Hippocampal formation (tissue), 2 donors: ENCODE measurements at regions not wholly inside any gene's neighbourhood (a gene's known extent, or its start where the extent isn't known, plus 50 kb on each side); places are given as distances from the start of the nearest gene placed in this dataset.

Source experiments
- DNase-seq, 2 donors: peaks; one replicate each; lab custom pipeline; 2025; lab: John Stamatoyannopoulos, UW

- no peak for DNase-seq
Measured at GRCh38 chr15:85976986-85977385, 102.7 kb upstream of the AGBL1 start.

DNA sequence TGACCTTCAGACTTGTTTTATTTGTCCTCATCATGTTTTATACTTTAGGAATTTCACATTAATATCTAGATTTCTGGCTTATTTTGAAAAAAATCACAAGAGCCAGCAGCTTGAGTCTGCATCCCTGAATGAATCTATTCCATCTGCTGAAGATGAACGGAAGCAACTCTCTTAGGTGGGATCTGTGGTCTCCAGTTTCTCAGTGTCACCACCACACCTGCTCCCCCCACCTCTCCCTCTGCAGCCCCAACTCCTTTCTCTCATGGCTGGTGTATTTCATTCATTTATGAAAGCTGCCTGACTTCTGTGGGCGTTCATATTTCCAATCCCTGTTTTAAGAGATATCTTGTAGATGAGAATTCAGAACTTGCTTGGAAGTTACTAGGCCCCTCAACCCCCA lies 102.1 kb upstream of the AGBL1 start:
- DNase-seq, result no peak

GRCh38 chr15:85979929-85980328 lies 99.7 kb upstream of the AGBL1 start:
- DNase-seq, result no peak

DNA sequence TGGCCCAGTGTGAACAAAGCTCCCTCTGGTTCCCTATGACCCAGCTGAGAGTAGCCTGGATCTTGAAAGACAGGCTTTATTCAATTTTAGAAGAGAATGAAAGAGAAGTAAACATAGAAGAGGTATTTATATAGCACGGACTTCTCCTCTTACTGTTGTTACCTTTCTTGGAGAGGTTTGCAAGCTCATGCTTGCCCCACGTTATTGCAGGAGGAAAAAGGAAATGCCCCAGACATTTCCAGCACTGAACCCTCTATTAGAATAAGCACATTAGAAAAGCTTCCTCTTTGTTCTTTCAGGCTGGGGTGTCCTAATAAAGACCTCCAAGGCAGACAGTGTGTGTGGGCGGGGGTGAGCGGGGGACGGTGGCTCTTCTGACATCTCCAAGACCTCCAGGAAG lies 98.7 kb upstream of the AGBL1 start:
- no peak for DNase-seq

- DNase-seq, result no peak
Measured at GRCh38 chr15:85984241-85984640, 95.4 kb upstream of the AGBL1 start.

- no peak for DNase-seq
Measured at GRCh38 chr15:85986116-85986515, 93.6 kb upstream of the AGBL1 start.

DNA sequence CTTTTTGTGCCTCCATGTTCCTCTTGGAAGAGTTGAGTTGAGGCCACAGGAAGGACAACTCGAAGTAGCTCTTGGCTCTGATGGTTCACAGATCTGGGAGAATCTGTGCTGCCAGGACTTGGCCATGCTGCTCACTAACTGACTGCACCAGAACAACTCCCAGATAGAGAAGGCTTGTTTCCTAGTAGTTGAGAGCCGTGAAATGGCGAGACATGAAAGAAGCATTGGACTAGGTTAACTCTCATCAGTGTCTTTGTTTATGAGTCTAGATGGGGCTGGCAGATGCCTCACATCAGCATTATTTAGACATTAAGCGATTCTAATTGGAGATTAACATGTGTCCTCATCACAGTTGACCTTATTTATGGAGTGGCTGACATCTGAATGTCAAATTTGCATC lies 92.9 kb upstream of the AGBL1 start:
- no peak for DNase-seq

DNA sequence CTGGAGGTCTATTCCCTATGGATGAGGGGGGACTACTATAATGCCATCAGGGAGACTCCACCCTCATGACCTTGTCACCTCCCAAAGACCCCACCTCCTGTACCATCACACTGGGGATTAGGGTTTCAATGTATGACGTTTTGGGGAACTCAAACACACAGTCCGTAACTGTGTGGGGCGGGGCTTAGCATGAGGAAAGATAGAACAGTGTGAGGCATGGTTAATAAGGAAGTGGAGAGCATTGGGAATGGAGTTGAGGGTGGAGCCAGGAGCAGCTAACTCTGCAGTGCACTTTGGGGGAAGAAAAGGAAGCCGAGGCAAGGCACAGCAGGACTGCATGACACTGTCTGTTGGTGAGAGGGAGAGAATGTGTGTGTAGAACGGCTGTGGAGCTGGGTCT lies 90.9 kb upstream of the AGBL1 start:
- DNase-seq, result no peak

GRCh38 chr15:85992224-85992623 lies 87.4 kb upstream of the AGBL1 start:
- DNase-seq, result no peak

DNA sequence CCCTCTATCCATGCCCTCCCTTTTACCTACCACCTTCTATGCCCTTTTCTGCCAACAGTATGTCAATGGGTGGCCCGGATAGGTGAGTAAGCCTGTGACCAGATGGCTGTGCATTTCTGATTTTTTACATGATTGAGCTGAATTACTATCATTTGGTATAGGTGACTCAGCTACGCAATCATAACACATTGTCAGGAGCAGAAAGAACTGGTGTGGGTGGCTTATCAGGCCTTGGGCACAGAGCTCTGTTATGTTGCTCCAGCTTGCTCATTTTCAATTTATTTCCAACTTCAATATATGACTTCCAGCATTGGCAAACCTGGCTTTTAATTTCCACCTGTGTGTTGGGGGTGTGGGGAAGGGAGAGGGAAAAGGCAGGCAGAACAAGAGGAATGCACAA lies 86.6 kb upstream of the AGBL1 start:
- DNase-seq, result no peak

GRCh38 chr15:85997618-85998017 lies 82.1 kb upstream of the AGBL1 start:
- no peak for DNase-seq

DNA sequence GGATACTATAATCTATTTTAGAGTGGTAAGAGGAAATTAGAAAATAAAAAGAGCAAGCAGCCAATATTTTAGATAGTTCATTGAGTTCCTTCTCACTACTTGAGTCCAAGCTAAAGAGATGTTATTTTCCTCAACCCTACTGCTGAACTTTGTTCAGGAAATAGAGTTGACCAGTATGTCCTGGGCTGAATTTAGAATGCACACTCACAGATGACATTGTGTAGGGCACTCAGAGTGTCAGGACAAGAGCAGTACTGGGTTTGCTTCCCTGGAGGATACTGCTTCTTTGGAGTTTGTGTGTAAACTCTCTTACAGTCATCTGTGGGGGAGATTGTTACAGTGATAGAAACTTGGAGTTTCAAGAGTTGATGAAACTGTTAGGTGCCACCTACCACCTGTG lies 80.0 kb upstream of the AGBL1 start:
- no peak for DNase-seq

- DNase-seq, result no peak
Measured at GRCh38 chr15:86001200-86001599, 78.5 kb upstream of the AGBL1 start.

DNA sequence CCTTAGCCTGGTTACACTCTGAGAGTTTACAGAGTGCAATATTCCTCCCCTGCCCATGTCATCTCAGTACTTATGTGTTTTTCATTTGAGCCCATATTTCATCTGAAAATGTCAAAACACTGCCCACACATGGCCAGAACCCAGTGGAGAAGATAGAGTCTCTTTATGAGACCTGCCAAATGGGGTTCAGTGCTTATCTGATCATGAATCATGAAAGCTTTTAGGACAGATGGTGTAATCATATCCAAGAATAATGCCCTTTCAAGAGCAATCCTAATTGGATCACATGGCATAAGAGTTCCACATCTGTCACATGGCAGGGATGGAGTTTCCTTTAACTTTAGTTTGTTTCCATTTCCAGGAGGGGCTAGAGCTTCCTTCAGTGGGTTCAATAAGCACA lies 77.2 kb upstream of the AGBL1 start:
- no peak for DNase-seq

DNA sequence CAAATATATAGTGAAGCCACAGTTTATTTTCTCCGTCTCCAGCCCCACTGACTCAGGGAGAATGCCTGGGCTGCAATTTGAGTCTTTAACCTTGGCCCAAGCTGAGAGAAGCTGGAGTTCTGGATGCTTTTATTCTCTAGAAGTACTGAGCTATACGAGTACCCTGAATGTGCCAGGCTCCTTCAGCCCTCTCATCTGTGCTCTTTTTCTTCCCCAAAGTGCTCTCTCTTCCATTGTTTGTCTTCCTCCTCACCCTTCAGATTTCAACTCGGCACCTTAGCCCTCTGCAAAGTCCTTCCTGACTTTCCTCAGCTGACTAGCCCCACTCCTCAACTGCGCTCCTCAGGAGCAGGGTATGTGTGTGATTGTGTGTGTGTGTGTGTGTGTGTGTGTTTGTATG lies 75.6 kb upstream of the AGBL1 start:
- no peak for DNase-seq

GRCh38 chr15:86006546-86006945 lies 73.1 kb upstream of the AGBL1 start:
- no peak for DNase-seq

DNA sequence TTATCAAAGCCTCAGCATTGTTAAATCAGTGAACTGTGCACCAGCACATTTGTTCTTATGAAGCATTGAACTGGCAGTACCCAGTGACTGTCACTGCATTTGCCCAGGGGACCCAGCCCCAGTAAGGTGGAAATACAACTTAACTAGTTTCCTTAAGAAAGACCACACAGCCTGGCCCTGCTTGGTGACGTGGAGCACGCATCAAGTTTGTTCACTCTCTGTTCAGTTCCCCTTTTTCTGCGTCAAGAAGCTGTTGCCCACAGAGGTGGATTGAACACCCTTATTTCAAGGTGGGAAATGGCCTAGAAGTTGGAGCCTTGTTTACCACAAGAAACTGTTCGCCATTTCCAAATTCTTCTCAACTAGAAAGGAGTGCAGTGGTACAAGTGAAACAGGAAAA lies 69.9 kb upstream of the AGBL1 start:
- DNase-seq, result no peak

- DNase-seq, result no peak
Measured at GRCh38 chr15:86010398-86010797, 69.3 kb upstream of the AGBL1 start.

GRCh38 chr15:86010891-86011290 lies 68.8 kb upstream of the AGBL1 start:
- DNase-seq, result no peak

DNA sequence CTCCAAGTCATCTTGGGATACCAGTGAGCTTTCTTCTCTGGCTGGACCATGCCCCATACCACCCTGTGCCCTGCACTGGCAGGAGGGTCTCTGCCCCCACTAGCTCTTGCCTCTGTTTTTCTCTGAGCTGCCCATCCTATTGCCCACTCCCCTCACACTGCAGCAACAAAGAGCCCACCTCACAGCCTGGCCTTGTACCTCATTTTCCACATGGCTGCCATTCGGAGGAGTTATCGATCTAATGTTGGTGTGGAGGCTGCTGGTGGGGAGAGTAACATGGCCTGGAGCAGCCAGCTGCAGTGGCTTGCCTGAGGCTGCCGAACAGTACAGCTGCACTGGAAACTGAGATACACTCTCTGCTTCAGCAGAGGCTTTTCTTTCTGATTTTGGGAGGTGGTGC lies 65.7 kb upstream of the AGBL1 start:
- DNase-seq, result no peak

- DNase-seq, result no peak
Measured at GRCh38 chr15:86016750-86017149, 62.9 kb upstream of the AGBL1 start.

- no peak for DNase-seq
Measured at GRCh38 chr15:86018679-86019078, 61.0 kb upstream of the AGBL1 start.

- no peak for DNase-seq
Measured at GRCh38 chr15:86021281-86022264, 58.1 kb upstream of the AGBL1 start.

- DNase-seq, result no peak
Measured at GRCh38 chr15:86028961-86029360, 50.7 kb upstream of the AGBL1 start.
